GM19438 (cell line): ENCODE measurements at regions not wholly inside any gene's neighbourhood (a gene's known extent, or its start where the extent isn't known, plus 50 kb on each side); places are given as distances from the start of the nearest gene placed in this dataset.

Experiments used
- ATAC-seq: cut with Tn5 transposase; IDR thresholded peaks from one replicate; pipeline ENCODE4 v1.9.1; 2021; ENCODE audit warnings: low read depth; ENCODE audit not compliant: unreplicated experiment

GRCh38 chr11:70804139-70804837 lies 406.0 kb downstream of the CTTN start:
- ATAC-seq, result no peak

GRCh38 chr11:70805243-70805642 lies 406.9 kb downstream of the CTTN start:
- ATAC-seq, result no peak

- no peak for ATAC-seq
Observed at GRCh38 chr11:70805971-70806370, 407.6 kb downstream of the CTTN start.

GRCh38 chr11:70806461-70807194 lies 408.3 kb downstream of the CTTN start:
- no peak for ATAC-seq

GRCh38 chr11:70807195-70807543 lies 408.8 kb downstream of the CTTN start:
- no peak for ATAC-seq

GRCh38 chr11:70808686-70809375 lies 410.5 kb downstream of the CTTN start:
- no peak for ATAC-seq

- ATAC-seq, result no peak
Observed at GRCh38 chr11:70810133-70810532, 411.8 kb downstream of the CTTN start.

- ATAC-seq, result no peak
Observed at GRCh38 chr11:70810681-70811080, 412.4 kb downstream of the CTTN start.

GRCh38 chr11:70811483-70811882 lies 413.2 kb downstream of the CTTN start:
- no peak for ATAC-seq

- ATAC-seq, result no peak
Observed at GRCh38 chr11:70811915-70812314, 413.6 kb downstream of the CTTN start.

GRCh38 chr11:70812472-70812871 lies 414.1 kb downstream of the CTTN start:
- no peak for ATAC-seq

- ATAC-seq, result no peak
Observed at GRCh38 chr11:70813651-70814050, 415.3 kb downstream of the CTTN start.

GRCh38 chr11:70815485-70815832 lies 417.1 kb downstream of the CTTN start:
- ATAC-seq, result no peak

GRCh38 chr11:70816156-70816678 lies 417.9 kb downstream of the CTTN start:
- no peak for ATAC-seq

GRCh38 chr11:70818351-70818750 lies 420.0 kb downstream of the CTTN start:
- ATAC-seq, result no peak

GRCh38 chr11:70819022-70819421 lies 420.7 kb downstream of the CTTN start:
- ATAC-seq, result no peak

- no peak for ATAC-seq
Observed at GRCh38 chr11:70820311-70820710, 422.0 kb downstream of the CTTN start.

- ATAC-seq, result no peak
Observed at GRCh38 chr11:70820712-70821111, 422.4 kb downstream of the CTTN start.

- no peak for ATAC-seq
Observed at GRCh38 chr11:70823771-70824170, 425.4 kb downstream of the CTTN start.

GRCh38 chr11:70824605-70825245 lies 426.4 kb downstream of the CTTN start:
- no peak for ATAC-seq

- no peak for ATAC-seq
Observed at GRCh38 chr11:70825893-70826540, 426.4 kb downstream of the SHANK2 start.
